NCI-H2081 (cell line): ENCODE measurements at regions not wholly inside any gene's neighbourhood (a gene's known extent, or its start where the extent isn't known, plus 50 kb on each side); places are given as distances from the start of the nearest gene placed in this dataset.

ENCODE experiments used
- DNase-seq, 2 experiments: peaks; one replicate each; lab custom pipeline; 2025; lab: John Stamatoyannopoulos, UW

DNA sequence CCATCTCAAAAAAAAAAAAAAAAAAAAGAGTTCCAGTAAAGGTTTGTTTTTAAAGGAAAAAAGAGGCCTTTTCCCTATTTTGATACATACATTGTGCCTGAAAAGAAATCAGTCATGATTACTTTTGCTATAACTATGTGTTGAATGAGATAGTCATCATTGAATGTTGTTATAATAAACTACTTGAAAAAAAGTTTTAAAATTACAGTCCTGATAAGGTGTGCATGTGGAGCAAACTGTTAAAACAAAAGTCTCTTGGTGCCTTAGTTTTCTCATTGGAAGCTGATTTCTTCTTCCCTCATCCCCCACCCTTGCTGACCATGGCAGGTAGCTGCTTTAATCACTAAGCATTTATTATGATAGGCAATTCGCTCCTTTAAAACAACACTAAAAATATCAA is 172.3 kb upstream of the TBCA start:
- no peak for DNase-seq

- peak in 1 of 2 experiments; percentile 33 for DNase-seq
These were observed 170.9 kb upstream of the TBCA start for GRCh38 chr5:77947041-77947428.

DNA sequence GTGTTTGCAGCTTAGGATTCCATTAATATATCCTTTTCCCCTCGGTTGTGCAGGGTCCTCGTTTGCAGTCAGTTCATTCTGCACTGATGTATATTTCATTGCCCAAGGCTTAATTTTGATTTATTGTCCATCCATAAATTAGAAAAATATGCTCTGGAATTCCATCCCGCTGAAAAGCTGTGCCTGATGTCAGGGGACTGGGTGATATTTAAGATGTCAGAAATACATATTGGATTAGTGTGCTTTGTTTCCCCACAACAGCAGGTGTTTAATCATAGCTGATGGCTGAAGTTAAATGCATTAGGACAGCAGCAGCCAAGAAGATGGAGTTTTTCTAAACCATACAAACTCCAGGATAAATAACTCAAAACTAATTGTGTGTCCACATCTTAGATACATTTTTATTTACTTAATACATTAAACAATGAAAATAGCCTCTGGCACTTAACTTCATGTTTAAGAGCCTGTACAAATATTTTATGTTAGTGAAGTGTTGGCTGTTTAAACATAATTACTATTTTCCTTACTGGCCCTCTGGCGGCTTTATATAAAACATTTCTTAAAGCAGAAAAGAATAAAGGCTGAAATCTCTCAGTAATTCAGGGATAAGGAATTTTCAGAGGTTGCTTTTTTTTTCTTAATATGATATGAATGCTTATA is 170.4 kb upstream of the TBCA start:
- peak; percentile 19 to 63 for DNase-seq

GRCh38 chr5:77945874-77946273 is 169.7 kb upstream of the TBCA start:
- no peak for DNase-seq

- DNase-seq = no peak
These were observed 168.7 kb upstream of the TBCA start for GRCh38 chr5:77944757-77945340.

GRCh38 chr5:77943851-77944250 is 167.7 kb upstream of the TBCA start:
- DNase-seq = no peak

GRCh38 chr5:77942578-77943239 is 166.6 kb upstream of the TBCA start:
- no peak for DNase-seq

DNA sequence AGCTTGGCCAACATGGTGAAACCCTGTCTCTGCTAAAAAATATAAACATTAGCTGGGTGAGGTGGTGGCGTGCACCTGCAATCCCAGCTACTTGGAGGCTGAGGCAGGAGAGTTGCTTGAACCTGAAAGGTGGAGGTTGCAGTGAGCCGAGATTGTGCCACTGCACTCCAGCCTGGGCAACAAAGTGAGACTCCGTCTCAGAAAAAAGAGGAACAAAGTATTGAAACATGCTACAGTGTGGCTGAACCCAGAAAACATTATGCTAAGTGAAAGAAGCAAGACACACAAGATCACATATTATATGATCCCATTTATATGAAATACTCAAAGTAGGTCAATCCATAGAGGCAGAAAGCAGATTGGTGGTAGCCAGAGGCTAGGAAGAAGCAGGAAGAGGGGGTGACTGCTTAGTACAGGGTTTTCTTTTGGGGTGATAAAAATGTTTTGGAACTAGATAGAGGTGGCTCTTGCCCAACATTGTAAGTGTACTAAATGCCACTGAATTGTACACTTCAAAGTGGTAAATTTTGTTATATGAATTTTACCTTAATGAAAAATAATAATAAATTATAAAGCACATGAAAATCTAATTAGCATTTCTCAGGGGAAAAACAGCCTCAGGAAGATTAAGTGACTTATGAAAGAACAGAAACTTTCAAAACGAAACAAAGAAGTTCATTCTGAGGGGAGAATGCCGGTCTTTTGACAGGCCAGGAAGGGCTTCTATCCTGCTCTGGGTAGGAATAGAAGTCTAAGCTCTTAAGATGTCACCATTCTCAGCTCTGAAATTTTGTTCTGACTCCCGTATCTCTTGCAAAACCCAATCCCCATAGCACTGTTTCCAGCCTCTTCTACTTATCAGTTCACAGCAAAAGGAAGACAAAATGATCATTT is 161.1 kb upstream of the TBCA start:
- no peak for DNase-seq

DNA sequence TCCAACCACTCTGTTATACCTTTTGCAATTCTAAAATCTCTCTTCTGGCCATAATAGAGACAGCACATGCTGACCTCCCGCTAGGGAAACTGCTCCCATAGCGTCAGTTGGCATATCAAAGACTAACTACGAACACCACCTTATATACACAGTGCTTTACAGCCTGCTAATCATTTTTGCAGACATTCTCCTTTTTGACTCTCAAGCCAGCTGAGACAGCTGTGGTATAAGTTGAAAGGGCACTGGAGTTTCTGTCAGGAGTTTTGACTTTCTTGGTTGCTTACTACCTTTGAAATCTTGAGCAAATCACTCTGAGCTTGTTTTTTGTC is 160.2 kb upstream of the TBCA start:
- no peak for DNase-seq

DNA sequence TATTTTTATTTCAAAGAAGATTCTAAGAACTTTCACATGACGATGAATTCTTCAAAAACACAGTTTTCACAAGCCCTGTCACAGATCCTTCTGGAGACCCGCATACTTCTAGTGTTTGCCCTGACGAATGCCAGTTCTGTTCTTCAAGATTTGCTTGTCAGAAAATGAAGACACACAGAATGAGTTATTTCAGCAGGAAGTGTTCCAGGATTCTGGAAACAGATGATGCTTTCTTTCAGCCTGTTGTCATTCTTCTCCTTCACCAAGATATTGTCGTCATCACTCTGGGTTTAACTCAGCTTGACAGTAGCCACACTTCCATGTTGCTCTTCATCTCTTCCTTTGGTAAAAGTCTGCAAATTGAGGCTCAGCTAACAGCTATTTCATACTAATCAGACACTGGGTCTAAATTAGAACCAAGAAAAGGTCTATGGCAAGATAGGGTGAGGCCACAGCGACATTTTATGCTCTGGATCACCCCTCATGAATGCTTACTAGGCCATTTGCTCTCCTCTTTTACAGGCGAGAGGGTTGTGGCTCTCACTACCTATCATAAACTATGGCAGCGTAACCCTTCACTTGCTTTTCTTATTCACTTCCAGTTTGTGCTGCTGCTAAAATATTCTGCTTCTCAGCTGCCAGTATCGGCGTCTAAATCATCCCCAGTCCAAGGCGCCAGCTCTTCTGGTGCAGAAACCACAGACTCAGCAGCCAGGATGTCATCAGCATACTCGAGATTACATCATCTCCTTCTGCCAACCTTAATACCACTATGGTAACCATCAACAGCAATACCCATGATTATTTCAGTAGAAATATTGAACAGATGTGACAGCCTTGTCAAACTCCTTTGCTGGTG is 159.6 kb upstream of the TBCA start:
- DNase-seq = no peak

DNA sequence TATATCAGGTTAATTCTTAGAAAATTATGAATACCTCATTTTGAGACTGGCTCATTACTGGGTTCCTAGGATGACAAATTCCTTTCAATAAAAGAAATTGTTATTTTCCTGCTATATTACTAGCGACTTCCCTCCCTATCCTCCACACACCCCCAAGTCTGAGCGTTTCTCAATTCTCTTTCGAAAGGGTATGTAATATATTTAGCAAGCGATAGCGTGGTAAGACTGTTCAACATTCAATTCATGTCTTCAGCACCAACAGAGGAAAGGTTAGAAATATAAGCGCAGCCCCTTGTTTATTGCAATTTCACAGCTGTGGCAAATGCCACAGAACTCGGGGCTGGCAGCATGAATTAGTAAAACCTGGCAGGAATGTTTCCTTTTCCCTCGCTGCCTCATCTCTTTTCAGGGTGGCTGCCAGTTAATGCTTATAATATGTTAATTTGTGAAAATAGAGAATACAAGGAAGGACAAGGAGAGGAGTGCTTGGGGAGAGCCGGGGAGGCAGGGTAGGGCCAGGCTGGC is 152.7 kb upstream of the TBCA start:
- no peak for DNase-seq

DNA sequence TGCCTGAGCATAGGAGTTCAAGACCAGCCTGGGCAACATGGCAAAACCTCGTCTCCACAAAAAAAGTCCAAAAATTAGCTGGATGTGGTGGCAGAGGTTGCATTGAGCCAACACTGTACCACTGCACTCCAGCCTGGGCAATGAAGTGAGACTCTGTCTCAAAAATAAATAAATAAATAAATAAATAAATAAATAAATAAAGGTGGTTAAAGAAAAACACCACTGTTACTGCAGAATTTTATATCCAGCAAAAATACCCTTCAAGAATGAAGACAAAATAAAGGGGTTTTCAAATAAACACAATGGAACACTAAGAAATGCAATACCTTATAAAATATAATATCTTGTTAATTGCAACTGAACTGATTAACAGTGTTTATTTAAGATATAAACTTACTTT is 150.2 kb upstream of the TBCA start:
- DNase-seq = no peak

DNA sequence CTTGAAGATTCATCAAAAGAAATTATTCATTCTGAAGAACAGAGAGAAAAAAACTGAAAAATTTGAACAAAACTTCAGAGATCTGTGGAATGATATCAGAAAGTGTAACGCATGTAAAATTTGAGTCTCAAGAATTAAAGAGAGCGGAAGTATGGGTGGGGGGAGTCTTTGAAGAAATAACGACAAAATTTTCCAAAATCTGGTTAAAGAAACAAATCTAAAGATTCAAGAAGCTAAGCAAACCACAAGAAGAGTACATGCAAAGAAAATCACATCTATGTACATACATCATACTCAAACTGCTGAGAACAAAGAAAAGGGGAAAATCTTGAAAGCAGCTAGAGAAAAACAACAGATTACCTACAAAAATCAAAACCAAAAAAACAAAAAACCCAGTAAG is 149.4 kb upstream of the TBCA start:
- no peak for DNase-seq

GRCh38 chr5:77924081-77924480 is 147.9 kb upstream of the TBCA start:
- peak; percentile 9 to 10 for DNase-seq

DNA sequence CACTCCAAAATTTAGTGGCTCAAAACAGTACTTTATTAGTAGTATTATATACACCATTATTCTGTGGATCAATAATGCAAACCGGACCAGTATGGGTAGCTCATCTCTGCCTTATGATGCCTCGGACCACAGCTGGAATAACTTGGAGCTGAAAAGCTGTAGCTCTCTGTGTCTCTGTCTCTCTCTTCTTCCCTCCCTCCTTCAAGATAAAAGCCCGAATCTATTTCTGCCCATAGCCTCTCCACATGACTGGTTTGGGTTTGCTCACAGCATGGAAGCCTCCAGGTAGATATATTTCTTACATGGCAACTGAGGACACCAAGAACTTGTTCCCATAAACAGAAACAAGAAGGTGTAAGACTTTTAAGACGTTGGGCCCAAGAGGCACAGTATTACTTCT is 147.5 kb upstream of the TBCA start:
- no peak for DNase-seq

DNA sequence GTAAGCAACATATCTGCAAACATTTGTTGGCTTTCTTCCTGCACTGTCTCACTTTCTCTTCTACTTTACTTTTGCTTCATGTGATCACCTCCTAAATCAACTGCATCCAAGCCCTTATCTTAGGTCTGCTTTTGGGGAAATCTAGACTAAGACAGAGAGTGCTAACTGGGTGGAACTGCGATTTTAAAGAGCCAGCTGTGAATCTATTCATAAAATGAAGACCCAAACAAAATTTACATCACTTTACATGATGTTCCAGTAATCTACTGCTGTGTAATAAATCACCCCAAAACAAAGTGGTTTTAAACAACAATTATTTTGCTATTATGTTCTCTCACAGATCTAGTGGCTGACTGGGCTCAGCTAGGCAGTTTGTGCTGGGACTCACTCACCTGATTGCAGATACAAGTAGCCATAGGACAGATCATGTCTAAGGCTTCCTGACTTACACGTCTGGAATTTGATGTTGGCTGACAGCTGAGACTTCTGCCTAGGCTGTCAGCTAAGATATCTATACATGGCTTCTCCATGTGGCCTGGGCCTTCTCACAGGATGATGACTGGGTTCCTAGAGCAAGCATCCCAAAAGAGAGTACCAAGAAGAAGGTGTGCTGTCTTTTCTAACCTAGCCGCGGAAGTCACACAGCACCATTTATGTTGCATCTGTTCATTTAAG is 145.1 kb upstream of the TBCA start:
- DNase-seq = no peak

DNA sequence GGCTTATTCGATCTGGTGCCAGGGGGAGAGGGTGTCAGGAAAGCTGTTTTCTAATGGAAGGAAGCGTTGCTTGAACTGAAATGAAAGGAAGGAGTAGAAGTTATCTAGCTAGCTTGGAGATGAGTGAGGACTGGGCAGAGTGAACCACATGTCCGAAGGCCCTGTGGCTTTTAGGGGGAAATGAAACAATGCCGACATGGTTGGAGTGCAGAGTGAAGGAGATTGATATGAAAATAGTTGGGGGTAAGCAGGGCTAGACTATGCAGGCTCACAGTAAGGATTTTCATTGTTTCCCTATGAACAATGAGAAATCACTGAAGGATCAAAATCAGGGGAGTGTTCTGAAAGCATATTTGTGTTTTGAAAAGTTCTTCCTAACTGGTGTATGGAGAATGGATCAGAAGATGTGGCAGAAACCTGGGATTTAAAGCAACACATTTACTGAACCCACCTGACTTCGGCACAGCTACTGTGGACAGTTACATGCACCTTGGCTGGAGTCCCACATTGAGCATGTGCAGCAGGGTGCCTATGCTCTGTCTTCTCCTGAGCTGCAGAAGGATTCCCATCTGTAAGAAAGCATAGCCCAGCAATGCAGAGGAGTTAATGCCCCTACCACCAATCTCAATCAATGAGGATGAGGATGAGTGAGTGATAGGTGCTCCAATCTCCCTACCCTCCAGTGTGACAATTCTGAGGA is 144.4 kb upstream of the TBCA start:
- DNase-seq = no peak

- no peak for DNase-seq
These were observed 139.2 kb upstream of the TBCA start for GRCh38 chr5:77915346-77915745.

- DNase-seq = no peak
These were observed 136.6 kb upstream of the TBCA start for GRCh38 chr5:77912721-77913120.

GRCh38 chr5:77910602-77911188 is 134.6 kb upstream of the TBCA start:
- no peak for DNase-seq
